GM12892 (cell line): ENCODE measurements at regions not wholly inside any gene's neighbourhood (a gene's known extent, or its start where the extent isn't known, plus 50 kb on each side); places are given as distances from the start of the nearest gene placed in this dataset.

Source experiments
- POLR2A ChIP-seq: IDR thresholded peaks from 2 replicates; pipeline ENCODE4 v1.6.1; 2011; ENCODE audit warnings: low read depth, low read length, control low read depth
- POLR2AphosphoS5 ChIP-seq: IDR thresholded peaks from 2 replicates; pipeline ENCODE4 v1.6.1; 2011; ENCODE audit warnings: low read depth, low read length, control low read depth
- TAF1 ChIP-seq: IDR thresholded peaks from 2 replicates; pipeline ENCODE4 v1.6.1; 2011; ENCODE audit warnings: low read depth, mild to moderate bottlenecking, control low read depth, low read length, borderline replicate concordance

DNA sequence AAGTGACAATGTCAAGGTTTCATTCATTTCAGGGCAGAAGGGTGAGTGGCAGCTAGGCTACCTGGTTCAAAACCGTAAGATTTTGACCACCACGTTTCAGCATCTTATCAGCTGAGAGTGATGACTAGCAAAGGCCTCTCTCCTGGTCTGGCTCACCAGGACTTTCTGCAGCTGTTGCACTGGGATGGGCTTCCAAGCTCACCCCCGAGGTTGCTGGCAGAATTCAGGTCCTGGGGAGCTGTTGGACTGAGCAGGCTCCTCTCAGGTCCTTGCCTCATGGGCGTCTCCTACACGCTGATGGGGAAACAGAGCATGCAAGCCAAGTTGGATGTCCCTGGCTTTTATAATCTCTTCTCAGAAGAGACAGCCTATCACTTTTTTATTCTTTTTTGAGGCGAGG lies 88.8 kb upstream of the RNU6-1 start:
- TF ChIP-seq POLR2AphosphoS5 (no peak), TAF1 (no peak), POLR2A (no peak)
